Panc1 (cell line): ENCODE measurements at regions not wholly inside any gene's neighbourhood (a gene's known extent, or its start where the extent isn't known, plus 50 kb on each side); places are given as distances from the start of the nearest gene placed in this dataset.

Experiments used
- POLR2AphosphoS5 ChIP-seq: IDR thresholded peaks from 2 replicates; pipeline ENCODE4 v1.6.1; 2012; ENCODE audit warnings: mild to moderate bottlenecking, low read depth, low read length, moderate library complexity
- SIN3A ChIP-seq: IDR thresholded peaks from 2 replicates; pipeline ENCODE4 v1.6.1; 2012; ENCODE audit warnings: low read depth, mild to moderate bottlenecking, low read length, moderate library complexity, borderline replicate concordance; ENCODE audit not compliant: insufficient read depth
- TCF7L2 ChIP-seq: IDR thresholded peaks from 2 replicates; pipeline ENCODE4 v1.6.1; 2011; ENCODE audit warnings: mild to moderate bottlenecking, low read depth, low read length, inconsistent platforms
- TF ChIP-seq, protein P1 (sequence below): fragments of 450-650 bp; IDR thresholded peaks from 2 replicates; pipeline ENCODE4 v1.5.1; 2017; ENCODE audit warnings: mild to moderate bottlenecking
- TF ChIP-seq, protein P2 (sequence below), 2 experiments: IDR thresholded peaks; 2 replicates each; pipeline ENCODE4 v1.6.1; 2011 to 2012; ENCODE audit warnings: low read depth in 2 of 2, control low read depth in 1 of 2, low read length in 1 of 2, mild to moderate bottlenecking in 1 of 2, moderate library complexity in 1 of 2; ENCODE audit not compliant: insufficient read depth in 1 of 2

DNA sequence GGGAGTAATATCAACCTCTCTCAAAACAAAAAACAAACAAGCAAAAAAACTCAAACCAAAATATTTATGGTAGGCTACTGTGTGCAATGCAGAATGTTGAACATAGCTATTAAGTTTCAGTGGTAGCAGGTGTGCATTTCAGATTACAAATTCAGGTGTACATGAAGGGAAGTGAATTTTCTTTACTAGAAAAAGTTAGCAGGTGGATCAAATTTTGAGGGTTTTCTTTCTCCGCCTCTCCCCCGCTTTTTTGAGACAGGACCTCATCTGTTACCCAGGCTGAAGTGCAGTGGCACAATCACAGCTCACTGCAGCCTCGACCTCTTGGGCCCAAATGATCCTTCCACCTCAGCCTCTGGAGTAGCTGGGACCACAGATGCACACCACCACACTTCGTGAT lies 109.7 kb upstream of the GOLIM4 start:
- TF ChIP-seq, protein P1, sequence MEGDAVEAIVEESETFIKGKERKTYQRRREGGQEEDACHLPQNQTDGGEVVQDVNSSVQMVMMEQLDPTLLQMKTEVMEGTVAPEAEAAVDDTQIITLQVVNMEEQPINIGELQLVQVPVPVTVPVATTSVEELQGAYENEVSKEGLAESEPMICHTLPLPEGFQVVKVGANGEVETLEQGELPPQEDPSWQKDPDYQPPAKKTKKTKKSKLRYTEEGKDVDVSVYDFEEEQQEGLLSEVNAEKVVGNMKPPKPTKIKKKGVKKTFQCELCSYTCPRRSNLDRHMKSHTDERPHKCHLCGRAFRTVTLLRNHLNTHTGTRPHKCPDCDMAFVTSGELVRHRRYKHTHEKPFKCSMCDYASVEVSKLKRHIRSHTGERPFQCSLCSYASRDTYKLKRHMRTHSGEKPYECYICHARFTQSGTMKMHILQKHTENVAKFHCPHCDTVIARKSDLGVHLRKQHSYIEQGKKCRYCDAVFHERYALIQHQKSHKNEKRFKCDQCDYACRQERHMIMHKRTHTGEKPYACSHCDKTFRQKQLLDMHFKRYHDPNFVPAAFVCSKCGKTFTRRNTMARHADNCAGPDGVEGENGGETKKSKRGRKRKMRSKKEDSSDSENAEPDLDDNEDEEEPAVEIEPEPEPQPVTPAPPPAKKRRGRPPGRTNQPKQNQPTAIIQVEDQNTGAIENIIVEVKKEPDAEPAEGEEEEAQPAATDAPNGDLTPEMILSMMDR = no peak
- TF ChIP-seq POLR2AphosphoS5 (no peak), TCF7L2 (no peak), SIN3A (no peak)
- TF ChIP-seq, protein P2, sequence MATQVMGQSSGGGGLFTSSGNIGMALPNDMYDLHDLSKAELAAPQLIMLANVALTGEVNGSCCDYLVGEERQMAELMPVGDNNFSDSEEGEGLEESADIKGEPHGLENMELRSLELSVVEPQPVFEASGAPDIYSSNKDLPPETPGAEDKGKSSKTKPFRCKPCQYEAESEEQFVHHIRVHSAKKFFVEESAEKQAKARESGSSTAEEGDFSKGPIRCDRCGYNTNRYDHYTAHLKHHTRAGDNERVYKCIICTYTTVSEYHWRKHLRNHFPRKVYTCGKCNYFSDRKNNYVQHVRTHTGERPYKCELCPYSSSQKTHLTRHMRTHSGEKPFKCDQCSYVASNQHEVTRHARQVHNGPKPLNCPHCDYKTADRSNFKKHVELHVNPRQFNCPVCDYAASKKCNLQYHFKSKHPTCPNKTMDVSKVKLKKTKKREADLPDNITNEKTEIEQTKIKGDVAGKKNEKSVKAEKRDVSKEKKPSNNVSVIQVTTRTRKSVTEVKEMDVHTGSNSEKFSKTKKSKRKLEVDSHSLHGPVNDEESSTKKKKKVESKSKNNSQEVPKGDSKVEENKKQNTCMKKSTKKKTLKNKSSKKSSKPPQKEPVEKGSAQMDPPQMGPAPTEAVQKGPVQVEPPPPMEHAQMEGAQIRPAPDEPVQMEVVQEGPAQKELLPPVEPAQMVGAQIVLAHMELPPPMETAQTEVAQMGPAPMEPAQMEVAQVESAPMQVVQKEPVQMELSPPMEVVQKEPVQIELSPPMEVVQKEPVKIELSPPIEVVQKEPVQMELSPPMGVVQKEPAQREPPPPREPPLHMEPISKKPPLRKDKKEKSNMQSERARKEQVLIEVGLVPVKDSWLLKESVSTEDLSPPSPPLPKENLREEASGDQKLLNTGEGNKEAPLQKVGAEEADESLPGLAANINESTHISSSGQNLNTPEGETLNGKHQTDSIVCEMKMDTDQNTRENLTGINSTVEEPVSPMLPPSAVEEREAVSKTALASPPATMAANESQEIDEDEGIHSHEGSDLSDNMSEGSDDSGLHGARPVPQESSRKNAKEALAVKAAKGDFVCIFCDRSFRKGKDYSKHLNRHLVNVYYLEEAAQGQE (IDR thresholded peaks at IDR 0.05; ENCODE audit: insufficient read depth in 1 of 2, low read depth in 2 of 2, low read length in 1 of 2) = no peak
